Thoracic aorta (tissue), 2 donors: ENCODE measurements at regions not wholly inside any gene's neighbourhood (a gene's known extent, or its start where the extent isn't known, plus 50 kb on each side); places are given as distances from the start of the nearest gene placed in this dataset.

Experiments
- ATAC-seq: fragments of 150-250 bp; one replicate; pipeline ENCODE4 v1.8.0; 2017; ENCODE audit warnings: low read depth; ENCODE audit not compliant: insufficient number of reproducible peaks, low FRiP score
- DNase-seq: peaks from one replicate; pipeline ENCODE4 v3.0.0-alpha.2; 2020; ENCODE audit warnings: low spot score
- H3K27ac ChIP-seq, 2 donors: fragments of 200-600 bp; sonication (generic); 1 replicate in 1 of 2; 2 replicates in 1 of 2; pipeline ENCODE4 v1.5.1; 2016; ENCODE audit warnings: mild to moderate bottlenecking in 2 of 2, moderate library complexity in 2 of 2
- H3K27me3 ChIP-seq: fragments of 200-600 bp; sonication (generic); replicated peaks from 2 replicates; pipeline ENCODE4 v1.6.0; 2016; ENCODE audit warnings: mild to moderate bottlenecking; ENCODE audit not compliant: insufficient read depth
- H3K36me3 ChIP-seq: fragments of 200-600 bp; sonication (generic); one replicate; pipeline ENCODE4 v1.5.1; 2016
- H3K4me1 ChIP-seq, 2 donors: fragments of 200-600 bp; sonication (generic); 1 replicate in 1 of 2; 2 replicates in 1 of 2; pipeline versions ENCODE4 v1.5.1 to v1.6.0; 2016; ENCODE audit warnings: low read depth in 2 of 2, mild to moderate bottlenecking in 1 of 2; ENCODE audit not compliant: control insufficient read depth in 1 of 2
- H3K4me3 ChIP-seq: fragments of 200-600 bp; sonication (generic); 2 replicates; pipeline ENCODE4 v1.5.1; 2016; ENCODE audit warnings: mild to moderate bottlenecking
- H3K9me3 ChIP-seq: fragments of 200-600 bp; sonication (generic); 2 replicates; pipeline ENCODE4 v1.5.1; 2016
- CTCF ChIP-seq: fragments of 200-600 bp; sonication (generic); IDR thresholded peaks from one replicate; pipeline ENCODE4 v1.5.1; 2019; ENCODE audit warnings: antibody characterized with exemption

GRCh38 chr10:53726921-53727320, 954.3 kb upstream of the MBL2 start:
- Histone ChIP-seq H3K4me1 (no peaks in the 10 kb centered on the region), H3K27me3 (no peaks in the 10 kb centered on the region), H3K36me3 (no peaks in the 10 kb centered on the region), H3K9me3 (no peaks in the 10 kb centered on the region), H3K4me3 (no peak overlapping the region), H3K27ac (no peak overlapping the region)
- ATAC-seq (no peak), DNase-seq (no peak)
- no peak for TF ChIP-seq CTCF

GRCh38 chr10:53724581-53724980, 952.0 kb upstream of the MBL2 start:
- Histone ChIP-seq H3K4me3 (no peak overlapping the region), H3K4me1 (no peaks in the 10 kb centered on the region), H3K36me3 (no peaks in the 10 kb centered on the region), H3K9me3 (no peaks in the 10 kb centered on the region), H3K27ac (no peak overlapping the region), H3K27me3 (no peaks in the 10 kb centered on the region)
- ATAC-seq (no peak), DNase-seq (no peak)
- no peak for TF ChIP-seq CTCF

DNA sequence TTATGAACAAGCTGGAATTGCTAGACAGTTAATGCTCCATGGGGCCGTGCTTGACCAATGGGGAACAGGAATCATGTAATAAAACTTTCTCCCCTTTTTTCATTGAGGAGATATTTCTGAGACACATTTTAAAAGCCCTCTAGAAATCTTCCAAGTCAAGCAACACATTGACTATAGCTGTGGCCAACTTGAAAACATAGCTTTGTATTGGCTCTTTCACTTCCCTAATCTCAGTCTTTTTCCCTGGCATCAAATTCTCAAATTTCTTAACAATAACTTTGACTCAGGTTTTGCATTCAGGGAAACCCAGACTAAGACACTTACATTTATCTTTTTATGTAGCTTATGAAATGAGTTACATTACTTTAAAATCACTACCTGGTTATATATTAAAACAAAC, 947.1 kb upstream of the MBL2 start:
- no peaks in the 10 kb centered on the region for H3K4me1 ChIP-seq
- H3K36me3 ChIP-seq, result no peaks in the 10 kb centered on the region
- ATAC-seq (no peak), DNase-seq (no peak)
- H3K9me3 ChIP-seq, result no peaks in the 10 kb centered on the region
- no peaks in the 10 kb centered on the region for H3K27me3 ChIP-seq
- H3K4me3 ChIP-seq, result no peak overlapping the region
- H3K27ac ChIP-seq, result no peak overlapping the region
- TF ChIP-seq CTCF, result no peak

DNA sequence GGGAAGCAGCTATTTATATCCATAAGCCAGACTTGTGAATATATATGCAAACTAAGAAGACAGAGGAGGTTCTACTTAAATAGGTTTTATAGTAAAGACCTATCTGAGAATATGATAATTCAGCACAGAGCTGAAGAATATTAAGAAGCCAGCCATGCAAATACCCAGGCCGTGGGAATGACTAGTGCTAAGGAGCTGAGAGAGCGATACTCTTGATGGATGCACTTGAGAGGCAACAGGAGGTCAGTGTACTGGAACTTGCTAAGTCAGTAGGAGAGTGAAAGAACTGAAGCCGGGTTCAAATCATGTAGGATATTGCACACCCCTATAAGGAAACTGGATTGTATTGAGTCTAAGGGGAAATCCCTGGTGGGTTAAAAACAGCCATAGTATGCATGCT, 943.6 kb upstream of the MBL2 start:
- Histone ChIP-seq H3K36me3 (no peaks in the 10 kb centered on the region), H3K27ac (no peak overlapping the region), H3K27me3 (no peaks in the 10 kb centered on the region), H3K9me3 (no peaks in the 10 kb centered on the region), H3K4me1 (no peaks in the 10 kb centered on the region), H3K4me3 (no peak overlapping the region)
- TF ChIP-seq CTCF, result no peak
- ATAC-seq (no peak), DNase-seq (no peak)

- H3K9me3 ChIP-seq, result no peaks in the 10 kb centered on the region
- H3K36me3 ChIP-seq, result no peaks in the 10 kb centered on the region
- H3K27ac ChIP-seq, result no peak overlapping the region
- ATAC-seq (no peak), DNase-seq (no peak)
- no peak for TF ChIP-seq CTCF
- no peaks in the 10 kb centered on the region for H3K4me1 ChIP-seq
- H3K27me3 ChIP-seq, result no peaks in the 10 kb centered on the region
- no peak overlapping the region for H3K4me3 ChIP-seq
Observed at GRCh38 chr10:53713431-53713830, 940.8 kb upstream of the MBL2 start.
